HL-60 (cell line): ENCODE measurements at regions not wholly inside any gene's neighbourhood (a gene's known extent, or its start where the extent isn't known, plus 50 kb on each side); places are given as distances from the start of the nearest gene placed in this dataset.

Source experiments
- CTCF ChIP-seq: IDR thresholded peaks from one replicate; pipeline ENCODE4 v1.5.1; 2011; ENCODE audit warnings: low read length, control low read depth, inconsistent platforms; ENCODE audit not compliant: insufficient read depth
- GABPA ChIP-seq: IDR thresholded peaks from 2 replicates; pipeline ENCODE4 v1.6.1; 2012; ENCODE audit warnings: low read depth
- POLR2AphosphoS5 ChIP-seq: IDR thresholded peaks from 2 replicates; pipeline ENCODE4 v1.6.1; 2012; ENCODE audit warnings: low read depth
- REST ChIP-seq: IDR thresholded peaks from 2 replicates; pipeline ENCODE4 v1.6.1; 2012; ENCODE audit warnings: low read depth; ENCODE audit not compliant: insufficient replicate concordance
- SPI1 ChIP-seq: IDR thresholded peaks from 2 replicates; pipeline ENCODE4 v1.6.1; 2012; ENCODE audit warnings: low read depth, mild to moderate bottlenecking, borderline replicate concordance

DNA sequence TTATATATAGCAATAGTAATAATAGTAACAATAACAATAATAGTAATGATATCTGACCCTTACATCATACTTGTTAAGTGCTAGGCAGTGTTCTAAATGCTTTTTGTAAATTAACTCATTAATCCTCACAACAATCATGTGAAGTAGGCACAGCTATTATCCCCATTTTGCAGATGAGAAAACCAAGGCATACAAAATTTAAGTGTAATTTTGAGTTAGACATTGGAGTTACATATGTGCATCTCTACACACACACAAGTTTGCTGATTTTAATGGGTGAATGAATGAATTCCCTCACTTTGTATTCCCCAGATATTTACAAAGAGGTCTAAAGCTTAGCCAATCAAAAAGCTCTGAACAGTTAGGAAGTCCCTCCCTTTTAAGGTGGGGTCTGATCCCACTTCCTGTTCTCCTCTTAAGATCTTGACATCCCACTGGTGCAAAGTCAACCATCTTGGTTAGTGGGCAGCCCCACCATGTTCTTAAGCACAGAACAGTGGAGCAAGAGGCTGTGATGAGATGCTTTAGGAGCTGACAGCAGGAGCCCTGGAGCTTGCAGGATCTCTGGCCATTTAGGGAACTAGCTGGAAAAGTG, 85.3 kb upstream of the FOXP4 start:
- no peak for TF ChIP-seq CTCF
- no peak for TF ChIP-seq SPI1
- no peak for TF ChIP-seq POLR2AphosphoS5
- TF ChIP-seq GABPA = no peak
- no peak for TF ChIP-seq REST
